ENCODE measurements at regions not wholly inside any gene's neighbourhood (a gene's known extent, or its start where the extent isn't known, plus 50 kb on each side); places are given as distances from the start of the nearest gene placed in this dataset.

GRCh38 chr4:11549525-11549924, 120.8 kb upstream of the HS3ST1 start:
- no peak for DNase-seq

DNA sequence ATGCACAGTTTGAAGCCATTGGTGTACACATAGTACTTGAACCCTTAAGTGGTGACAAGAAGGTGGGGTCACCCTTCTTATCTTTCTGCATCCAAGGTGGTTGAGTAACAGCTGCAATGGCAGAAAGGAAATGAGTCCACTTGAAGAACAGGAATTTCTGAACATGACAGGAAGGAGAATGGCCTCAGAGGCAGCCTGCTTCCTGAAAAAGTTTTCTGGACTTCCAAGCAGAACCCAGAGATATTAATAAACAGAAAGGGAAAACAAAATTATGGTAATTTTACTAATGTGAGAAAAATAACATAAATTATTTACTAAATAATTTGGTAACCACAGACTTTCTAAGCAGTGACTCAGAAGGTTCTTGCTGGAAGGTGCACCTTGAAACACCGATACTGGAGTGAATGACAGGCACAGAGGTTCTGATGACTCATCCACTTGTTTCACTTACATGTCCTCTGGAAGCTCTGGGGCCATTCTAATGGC, 119.9 kb upstream of the HS3ST1 start:
- DNase-seq, result no peak

DNA sequence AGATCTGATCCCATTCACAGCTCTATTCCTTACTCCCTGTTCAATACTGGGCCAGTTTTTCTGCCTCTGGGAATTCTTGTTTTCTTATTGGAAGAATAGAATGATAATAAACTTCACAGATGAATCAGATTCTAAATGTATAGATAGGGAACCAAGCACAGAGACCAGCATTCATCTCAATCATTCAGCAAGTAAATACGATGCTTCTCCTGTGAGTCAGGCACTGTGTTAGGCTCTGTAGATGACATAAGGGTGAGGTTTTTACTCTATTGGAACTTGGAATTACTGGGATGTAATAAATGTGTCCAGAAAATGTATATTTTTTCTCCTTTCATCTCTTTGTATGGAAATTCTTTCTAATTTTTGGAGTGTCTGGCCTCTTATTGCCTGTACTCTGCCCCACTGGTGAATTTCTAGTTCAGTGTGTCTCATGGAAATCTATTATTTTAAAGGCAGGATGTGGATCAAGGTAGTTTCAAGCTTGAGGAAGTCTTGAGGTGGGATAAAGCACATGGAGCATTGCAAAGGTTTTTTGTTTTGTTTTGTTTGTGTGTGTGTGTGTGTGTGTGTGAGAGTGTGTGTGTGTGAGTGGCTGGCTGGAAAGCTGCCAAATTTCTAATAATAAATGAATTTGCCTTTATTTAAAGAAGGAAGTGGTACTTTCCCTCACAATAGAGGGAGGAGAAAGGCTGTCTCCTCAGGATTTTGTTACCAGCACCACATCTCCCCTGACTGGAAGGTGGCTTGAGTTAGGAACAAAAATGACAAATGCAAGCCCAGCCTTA, 117.9 kb upstream of the HS3ST1 start:
- no peak for DNase-seq

DNA sequence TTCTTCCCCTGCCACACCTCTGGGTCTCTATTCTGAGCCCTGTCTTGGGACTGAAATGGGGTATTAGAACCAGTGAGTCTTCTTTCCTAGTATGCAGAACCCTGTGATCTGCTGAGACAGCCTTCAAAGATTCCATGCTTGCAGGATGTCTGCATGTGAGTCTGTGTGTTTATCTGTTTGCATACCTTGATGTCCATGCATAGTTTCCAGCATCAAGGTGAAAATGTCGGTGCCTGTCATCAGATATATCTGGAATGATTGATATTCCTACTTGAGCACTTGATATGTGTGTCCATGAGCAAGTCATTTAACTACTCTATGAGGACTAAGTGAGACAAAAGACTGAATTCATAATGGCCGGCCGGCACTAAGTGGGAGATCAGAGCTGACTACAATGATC, 117.0 kb upstream of the HS3ST1 start:
- no peak for DNase-seq

GRCh38 chr4:11544211-11544610, 115.5 kb upstream of the HS3ST1 start:
- DNase-seq, result no peak

- no peak for DNase-seq
Observed at GRCh38 chr4:11543706-11544105, 115.0 kb upstream of the HS3ST1 start.

GRCh38 chr4:11542952-11543351, 114.3 kb upstream of the HS3ST1 start:
- no peak for DNase-seq

DNA sequence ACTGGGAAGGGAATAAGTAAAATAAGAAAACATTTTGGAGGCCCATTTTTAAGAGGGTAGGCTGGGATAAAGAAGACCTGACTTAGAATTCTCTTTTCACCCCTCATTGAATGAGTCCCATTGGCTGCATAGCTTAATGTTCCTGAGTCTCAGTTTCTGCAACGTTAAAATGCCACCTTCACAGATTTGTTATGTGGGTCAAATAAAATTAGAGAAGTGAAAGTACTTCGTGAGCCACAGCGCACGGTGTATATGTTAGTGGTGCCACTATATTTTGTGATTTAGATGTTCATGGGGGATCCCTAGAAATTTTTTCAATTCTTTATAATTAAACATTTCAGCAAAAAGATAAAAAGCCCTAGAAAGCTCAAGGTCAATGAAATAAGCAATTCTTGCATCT, 109.2 kb upstream of the HS3ST1 start:
- no peak for DNase-seq

DNA sequence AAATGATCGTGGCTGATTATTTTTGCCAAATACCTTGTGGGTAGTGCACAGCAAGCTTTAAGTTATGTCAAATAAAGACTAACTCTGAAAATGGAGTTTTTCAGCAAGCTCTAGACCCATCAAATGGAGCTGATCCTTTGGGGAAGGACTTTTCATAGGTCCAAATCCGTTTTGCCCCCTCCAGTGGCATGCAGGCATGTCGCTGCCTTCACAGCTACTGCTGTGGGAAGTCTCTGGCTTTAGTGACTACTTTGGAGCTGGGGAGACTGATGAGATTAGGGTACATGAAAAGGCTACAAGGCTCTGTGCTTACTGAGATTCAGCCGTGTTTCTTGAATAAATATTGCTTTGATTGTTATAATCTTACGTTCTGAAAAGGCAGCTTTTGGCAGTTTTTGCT, 106.6 kb upstream of the HS3ST1 start:
- DNase-seq, result no peak

GRCh38 chr4:11534623-11535302, 106.1 kb upstream of the HS3ST1 start:
- no peak for DNase-seq

- DNase-seq, result no peak
Observed at GRCh38 chr4:11532138-11532537, 103.4 kb upstream of the HS3ST1 start.

DNA sequence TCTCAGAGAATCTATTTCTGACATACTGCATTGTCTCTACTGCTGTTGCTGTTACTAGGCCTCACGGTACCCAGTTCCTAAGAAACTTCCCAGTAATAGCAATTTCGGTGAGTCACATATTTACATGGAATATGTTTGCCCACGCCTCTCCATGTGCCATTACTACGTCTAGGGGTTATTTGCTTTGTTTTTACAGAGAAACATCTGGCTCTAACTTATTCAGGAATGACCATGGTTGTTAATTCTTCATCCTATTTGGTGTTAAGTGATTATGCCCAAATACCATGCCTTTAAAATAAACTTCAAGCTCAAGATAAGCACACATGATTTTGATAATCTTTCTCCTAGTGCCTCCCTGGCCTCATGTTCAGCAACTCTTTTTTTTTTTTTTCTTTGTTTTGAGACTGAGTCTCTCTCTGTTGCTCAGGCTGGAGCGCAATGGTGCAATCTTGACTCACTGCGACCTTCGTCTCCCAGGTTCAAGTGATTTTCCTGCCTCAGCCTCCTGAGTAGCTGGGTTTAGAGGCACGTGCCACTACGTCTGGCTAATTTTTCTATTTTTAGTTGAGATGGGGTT, 101.0 kb upstream of the HS3ST1 start:
- no peak for DNase-seq

DNA sequence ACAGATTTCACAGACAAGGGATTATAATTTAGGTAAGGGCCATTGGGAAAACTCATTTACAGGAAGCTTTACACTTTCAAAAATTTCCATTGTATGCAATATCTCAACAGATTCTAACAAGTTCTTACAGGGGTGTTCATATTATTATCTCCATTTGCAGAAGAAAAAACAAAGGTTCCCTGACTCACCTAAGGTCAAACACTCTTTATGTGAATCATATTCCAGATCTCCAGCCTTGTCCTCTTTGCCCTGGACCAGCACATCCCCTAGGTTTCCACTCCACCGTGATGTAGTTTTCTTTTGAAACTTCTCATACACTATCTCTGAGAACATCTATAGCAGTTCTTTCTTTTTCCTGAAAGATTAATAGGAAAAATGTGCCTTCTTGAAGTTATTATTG, 96.4 kb upstream of the HS3ST1 start:
- no peak for DNase-seq

DNA sequence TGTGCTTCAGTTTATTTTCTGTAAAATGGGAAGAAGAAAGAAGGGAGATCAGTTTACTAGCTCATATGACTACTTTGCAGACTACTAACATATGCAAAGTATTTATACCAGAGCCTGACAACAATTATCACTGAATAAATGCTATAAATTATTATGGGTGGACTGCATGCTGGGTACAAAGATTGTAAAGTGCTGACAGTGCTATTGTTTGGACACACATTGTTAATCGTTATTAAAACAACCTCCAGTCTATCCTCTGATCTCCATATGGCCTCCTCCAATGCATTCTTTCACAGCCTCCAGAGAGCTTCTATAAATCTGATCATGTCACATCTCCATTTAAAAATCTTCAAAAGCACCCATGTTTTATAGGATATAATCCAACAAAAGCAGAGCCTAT, 90.1 kb upstream of the HS3ST1 start:
- no peak for DNase-seq

DNA sequence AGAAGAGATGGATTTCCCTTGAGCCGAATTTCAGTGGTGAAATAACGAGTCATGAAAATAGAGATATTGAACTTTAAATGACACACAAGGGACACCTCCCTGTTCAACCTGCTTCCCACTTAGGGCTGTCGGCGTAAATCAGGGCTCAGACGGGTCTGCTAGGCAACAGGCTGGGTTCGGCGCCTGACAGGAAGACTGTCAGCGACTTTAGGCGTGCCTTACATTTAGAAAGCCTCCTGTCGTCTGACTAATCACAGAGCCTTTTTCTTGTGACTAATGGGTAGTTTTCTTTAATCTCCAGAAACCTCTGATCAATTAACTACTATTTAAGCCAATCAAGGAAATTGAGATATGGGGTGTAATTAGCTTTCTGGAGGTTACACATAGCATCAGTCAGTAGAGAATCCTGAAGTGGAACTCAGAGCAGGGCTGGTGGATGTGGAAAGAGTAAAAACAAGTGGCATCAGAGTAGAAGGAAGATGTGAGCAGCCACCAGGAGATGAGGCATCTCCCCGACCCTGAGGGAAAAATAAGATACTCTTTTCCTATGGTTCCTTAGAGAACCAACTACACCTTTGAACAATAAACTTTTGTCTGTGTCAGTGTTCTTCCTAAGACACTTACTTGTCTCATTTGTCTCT, 86.2 kb upstream of the HS3ST1 start:
- DNase-seq, result no peak

DNA sequence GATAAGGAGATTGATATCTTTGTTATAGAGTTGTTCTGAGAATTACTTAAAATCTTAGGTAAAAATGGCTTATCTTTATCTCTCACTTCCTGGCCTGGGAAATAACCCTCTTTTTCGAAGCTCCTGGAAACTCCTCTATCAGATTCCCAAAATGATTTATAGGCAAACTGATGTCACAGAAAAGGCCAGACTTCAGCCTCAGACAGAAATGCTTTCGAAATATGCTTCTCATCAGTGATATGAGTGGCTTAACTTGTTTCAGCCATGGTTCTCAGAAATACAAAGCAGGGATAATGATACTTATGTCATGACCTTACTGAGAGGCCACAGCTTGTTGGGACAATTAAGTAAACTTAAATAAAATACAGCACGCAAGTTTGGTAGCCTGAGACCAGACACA, 85.3 kb upstream of the HS3ST1 start:
- DNase-seq, result no peak

DNA sequence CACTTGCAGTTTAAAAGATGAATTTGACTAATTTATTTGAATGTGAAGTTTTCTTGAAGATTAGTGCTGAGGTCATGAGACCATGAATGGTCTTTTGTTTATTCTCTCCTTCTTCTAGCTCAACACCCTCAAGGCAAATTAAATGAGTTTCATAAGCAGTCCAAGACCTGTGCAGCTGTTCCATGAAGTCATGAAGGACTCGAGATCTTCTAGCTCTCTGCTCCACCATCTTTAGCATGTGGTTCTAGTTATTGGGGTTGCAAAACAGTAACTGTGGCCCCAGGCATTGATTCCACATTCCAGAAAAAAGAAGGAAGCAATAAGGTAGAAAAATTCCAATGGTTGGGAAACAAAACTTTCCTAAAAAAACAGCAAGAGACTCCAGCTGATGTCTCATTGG, 84.2 kb upstream of the HS3ST1 start:
- no peak for DNase-seq

DNA sequence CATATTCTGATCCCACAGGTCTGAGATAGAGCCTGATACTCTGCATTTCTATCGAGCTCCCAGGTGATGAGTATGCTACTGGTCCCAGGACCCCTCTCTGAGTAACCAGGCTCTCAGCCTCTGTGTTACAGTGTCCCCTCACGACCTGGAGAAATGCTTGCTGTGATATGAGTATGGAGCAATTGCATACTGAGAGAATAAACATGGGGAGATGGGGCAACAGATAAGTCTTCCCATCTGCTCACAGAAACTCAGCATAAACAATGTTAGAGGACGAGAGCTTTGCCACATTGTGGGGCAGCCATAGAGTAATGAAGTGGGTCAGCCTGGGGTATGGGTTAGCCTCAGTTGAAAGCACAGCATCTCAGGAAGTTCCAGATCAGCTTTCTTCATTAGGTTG, 82.6 kb upstream of the HS3ST1 start:
- DNase-seq, result no peak

DNA sequence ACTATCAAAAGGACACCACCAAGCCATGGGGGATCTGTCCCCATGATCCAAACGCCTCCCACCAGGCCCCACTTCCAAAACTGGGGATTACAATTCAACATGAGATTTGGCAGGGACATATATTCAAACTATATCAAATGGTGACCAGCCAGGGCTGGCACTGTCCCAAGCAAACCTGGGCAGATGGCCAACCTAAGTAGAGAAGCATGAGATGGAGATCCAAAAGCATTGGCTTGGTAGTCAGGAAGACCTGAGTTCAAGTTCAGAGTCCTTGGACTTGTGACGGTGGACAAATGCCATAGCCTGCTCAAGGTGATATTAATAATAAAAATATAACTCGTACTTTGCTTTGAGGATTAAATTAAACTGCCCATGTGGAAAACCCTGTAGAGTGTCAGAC, 79.2 kb upstream of the HS3ST1 start:
- DNase-seq, result no peak

GRCh38 chr4:11506194-11506593, 77.5 kb upstream of the HS3ST1 start:
- no peak for DNase-seq

GRCh38 chr4:11505221-11505971, 76.7 kb upstream of the HS3ST1 start:
- no peak for DNase-seq

- no peak for DNase-seq
Observed at GRCh38 chr4:11503166-11503565, 74.5 kb upstream of the HS3ST1 start.

GRCh38 chr4:11497972-11498371, 69.3 kb upstream of the HS3ST1 start:
- DNase-seq, result no peak

All from CD4-positive, alpha-beta T cell treated with Interferon gamma for 1 hour (primary cell).